Endothelial cell of umbilical vein (primary cell): ENCODE measurements at regions not wholly inside any gene's neighbourhood (a gene's known extent, or its start where the extent isn't known, plus 50 kb on each side); places are given as distances from the start of the nearest gene placed in this dataset.

Experiments
- BruUV-seq: library from RNA; stranded (reverse); fragments of 400-500 nt; replicated peaks from 2 replicates; lab custom pipeline; 2021; lab: Mats Ljungman, UMichigan
- CTCF ChIA-PET: fragments of 300-600, 350-600 bp; sonication (Branson Sonifier 250); formaldehyde crosslinking; loops from one replicate; lab custom pipeline; 2021; ENCODE audit warnings: antibody characterized with exemption, inconsistent platforms; lab: Charles Lee
- POLR2A ChIA-PET: fragments of 300-600, 350-600 bp; sonication (Branson Sonifier 250); formaldehyde crosslinking; loops from one replicate; lab custom pipeline; 2021; ENCODE audit warnings: antibody characterized with exemption, inconsistent platforms; lab: Charles Lee
- DNase-seq: peaks from one replicate; pipeline ENCODE4 v3.0.0-alpha.2; 2011; ENCODE audit warnings: low read depth, low spot score
- FAIRE-seq: peaks from 2 replicates; lab custom pipeline; 2011; peaks lifted over from hg19 to GRCh38; lab: Jason Lieb, UNC
- H2AFZ ChIP-seq: 2 replicates; pipeline ENCODE4 v1.6.0; 2012; ENCODE audit warnings: low read depth, low read length, control low read depth, inconsistent platforms
- H3K27ac ChIP-seq: 2 replicates; pipeline ENCODE4 v1.5.1; 2011; ENCODE audit warnings: low read depth, mild to moderate bottlenecking, control low read depth, low read length, moderate library complexity; ENCODE audit not compliant: insufficient read depth
- H3K27me3 ChIP-seq, 2 experiments: 2 replicates each; pipeline versions ENCODE4 v1.6.0 to v1.6.1; 2011; ENCODE audit warnings: low read length in 2 of 2, mixed read lengths in 1 of 2; ENCODE audit not compliant: control insufficient read depth in 2 of 2, insufficient read depth in 2 of 2
- H3K36me3 ChIP-seq, 2 experiments: 2 replicates in 1 of 2; 3 replicates in 1 of 2; pipeline ENCODE4 v1.5.1; 2011; ENCODE audit warnings: low read length in 2 of 2, mild to moderate bottlenecking in 1 of 2, moderate library complexity in 1 of 2; ENCODE audit not compliant: control insufficient read depth in 2 of 2, insufficient read depth in 2 of 2; ENCODE audit errors: extremely low read depth in 1 of 2
- H3K4me1 ChIP-seq: 3 replicates; pipeline ENCODE4 v1.5.1; 2011; ENCODE audit warnings: mild to moderate bottlenecking, low read length; ENCODE audit not compliant: control insufficient read depth, insufficient read depth; ENCODE audit errors: extremely low read depth
- H3K4me2 ChIP-seq: 2 replicates; pipeline ENCODE4 v1.6.1; 2011; ENCODE audit warnings: low read length, control low read depth, mixed read lengths; ENCODE audit not compliant: insufficient read depth
- H3K4me3 ChIP-seq, 3 experiments: fragments of 200-600 bp in 1 of 3; sonication (generic), shearing (Covaris generic) in 1 of 3; replicated peaks in 1 of 3; 2 replicates each; pipeline ENCODE4 v1.5.1; 2011 to 2016; ENCODE audit warnings: control low read depth in 3 of 3, low read length in 3 of 3, mild to moderate bottlenecking in 2 of 3, inconsistent platforms in 1 of 3, low read depth in 1 of 3, moderate library complexity in 1 of 3; ENCODE audit not compliant: insufficient read depth in 1 of 3
- H3K79me2 ChIP-seq: 2 replicates; pipeline ENCODE4 v1.6.0; 2012; ENCODE audit warnings: low read length, inconsistent platforms; ENCODE audit not compliant: control insufficient read depth, insufficient read depth
- H3K9ac ChIP-seq: replicated peaks from 2 replicates; pipeline ENCODE3; 2011; ENCODE audit warnings: low read length, control low read depth; ENCODE audit not compliant: insufficient read depth; ENCODE audit errors: extremely low read depth
- H3K9me1 ChIP-seq: replicated peaks from 3 replicates; pipeline ENCODE4 v1.6.0; 2011; ENCODE audit warnings: mild to moderate bottlenecking, low read length; ENCODE audit not compliant: control insufficient read depth, insufficient read depth; ENCODE audit errors: extremely low read depth
- H3K9me3 ChIP-seq: replicated peaks from 2 replicates; pipeline ENCODE4 v1.5.1; 2012; ENCODE audit warnings: low read length, inconsistent platforms; ENCODE audit not compliant: control insufficient read depth, insufficient read depth
- H4K20me1 ChIP-seq: replicated peaks from 2 replicates; pipeline ENCODE3; 2011; ENCODE audit warnings: mild to moderate bottlenecking, low read length; ENCODE audit not compliant: control insufficient read depth, insufficient read depth; ENCODE audit errors: extremely low read depth
- EZH2 ChIP-seq: IDR thresholded peaks from 2 replicates; pipeline ENCODE4 v1.6.1; 2012; ENCODE audit warnings: borderline replicate concordance, low read depth, mild to moderate bottlenecking, moderate library complexity, low read length, inconsistent platforms; ENCODE audit not compliant: severe bottlenecking
- FOS ChIP-seq: IDR thresholded peaks from 2 replicates; pipeline ENCODE4 v1.6.1; 2011; ENCODE audit warnings: mild to moderate bottlenecking, low read length, moderate library complexity, borderline replicate concordance; ENCODE audit not compliant: insufficient read depth
- GATA2 ChIP-seq: IDR thresholded peaks from 2 replicates; pipeline ENCODE4 v1.7.0; 2011; ENCODE audit warnings: low read depth, mild to moderate bottlenecking, moderate library complexity, mixed read lengths, low read length; ENCODE audit not compliant: insufficient read length, insufficient read depth
- JUN ChIP-seq: IDR thresholded peaks from 2 replicates; pipeline ENCODE4 v1.6.1; 2011; ENCODE audit warnings: borderline replicate concordance, low read depth; ENCODE audit not compliant: insufficient read length, insufficient read depth
- POLR2A ChIP-seq: IDR thresholded peaks from 2 replicates; pipeline ENCODE4 v1.6.1; 2012; ENCODE audit warnings: low read depth, mild to moderate bottlenecking, control low read depth, low read length
- POLR2AphosphoS5 ChIP-seq: IDR thresholded peaks from 2 replicates; pipeline ENCODE4 v1.6.1; 2012; ENCODE audit warnings: low read depth, mild to moderate bottlenecking, control low read depth, low read length, moderate library complexity; ENCODE audit not compliant: insufficient read depth
- dilution Hi-C: fragments of 300-500 bp; cut with MboI; formaldehyde crosslinking; loops from one replicate; pipeline ENCODE4 v1.15.0; 2019; ENCODE audit warnings: low sequenced_read_pairs; ENCODE audit not compliant: extremely low pct_ligation_motif_present
- intact Hi-C: fragments of 100-400 bp; cut with micrococcal nuclease; formaldehyde crosslinking; loops from one replicate; pipeline ENCODE4 v1.10.0; 2022
- TF ChIP-seq, protein P1 (sequence below), 2 donors: IDR thresholded peaks; 1 replicate in 1 of 2; 2 replicates in 1 of 2; pipeline ENCODE4 v1.5.1; 2011; ENCODE audit warnings: low read length in 2 of 2, mild to moderate bottlenecking in 2 of 2, moderate library complexity in 2 of 2, control low read depth in 1 of 2, inconsistent platforms in 1 of 2, low read depth in 1 of 2; ENCODE audit not compliant: insufficient read depth in 1 of 2; ENCODE audit errors: extremely low read depth in 1 of 2

DNA sequence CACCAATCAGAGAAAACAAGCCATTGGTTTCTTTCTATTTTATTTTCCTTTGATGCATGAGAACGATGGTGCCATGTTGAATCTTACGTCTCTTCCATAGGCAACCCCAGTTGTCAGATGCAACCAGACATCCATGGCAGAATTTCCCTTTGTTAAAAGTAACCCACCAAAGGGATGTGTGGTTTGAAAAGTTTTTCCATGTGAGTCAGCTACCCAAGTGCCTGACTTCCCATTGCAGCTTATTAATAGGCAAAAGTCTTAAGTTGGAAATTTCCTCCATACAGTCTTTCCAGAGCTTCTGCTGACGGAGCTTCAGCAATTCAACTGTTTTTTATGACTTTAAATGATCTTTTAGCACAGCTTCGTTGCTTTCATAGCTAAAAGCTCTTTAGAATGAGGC lies 73.8 kb upstream of the FAM216B start:
- Histone ChIP-seq H3K9me1 (no peaks in the 10 kb centered on the region), H2AFZ (no peak overlapping the region), H4K20me1 (no peaks in the 10 kb centered on the region), H3K4me1 (no peaks in the 10 kb centered on the region), H3K36me3 (no peaks in the 10 kb centered on the region), H3K27me3 (peaks cover 0 to 1% of the 10 kb centered on the region in 2 experiments), H3K9ac (no peak overlapping the region), H3K9me3 (no peaks in the 10 kb centered on the region), H3K4me2 (no peak overlapping the region), H3K79me2 (no peaks in the 10 kb centered on the region), H3K27ac (no peak overlapping the region), H3K4me3 (no peak overlapping the region)
- ChIA-PET CTCF (interaction anchor here (1.1 kb wide), 1 partner anchor 14 kb away, joined by 3 read pairs; no protein-coding TSS in a partner anchor), POLR2A (no interaction called here)
- intact Hi-C loops (no loop called here), dilution Hi-C loops (no loop called here)
- FAIRE-seq (no peak), DNase-seq (no peak)
- no TSS peak for BruUV-seq
- no peak for TF ChIP-seq FOS
- TF ChIP-seq JUN = no peak
- TF ChIP-seq, protein P1, sequence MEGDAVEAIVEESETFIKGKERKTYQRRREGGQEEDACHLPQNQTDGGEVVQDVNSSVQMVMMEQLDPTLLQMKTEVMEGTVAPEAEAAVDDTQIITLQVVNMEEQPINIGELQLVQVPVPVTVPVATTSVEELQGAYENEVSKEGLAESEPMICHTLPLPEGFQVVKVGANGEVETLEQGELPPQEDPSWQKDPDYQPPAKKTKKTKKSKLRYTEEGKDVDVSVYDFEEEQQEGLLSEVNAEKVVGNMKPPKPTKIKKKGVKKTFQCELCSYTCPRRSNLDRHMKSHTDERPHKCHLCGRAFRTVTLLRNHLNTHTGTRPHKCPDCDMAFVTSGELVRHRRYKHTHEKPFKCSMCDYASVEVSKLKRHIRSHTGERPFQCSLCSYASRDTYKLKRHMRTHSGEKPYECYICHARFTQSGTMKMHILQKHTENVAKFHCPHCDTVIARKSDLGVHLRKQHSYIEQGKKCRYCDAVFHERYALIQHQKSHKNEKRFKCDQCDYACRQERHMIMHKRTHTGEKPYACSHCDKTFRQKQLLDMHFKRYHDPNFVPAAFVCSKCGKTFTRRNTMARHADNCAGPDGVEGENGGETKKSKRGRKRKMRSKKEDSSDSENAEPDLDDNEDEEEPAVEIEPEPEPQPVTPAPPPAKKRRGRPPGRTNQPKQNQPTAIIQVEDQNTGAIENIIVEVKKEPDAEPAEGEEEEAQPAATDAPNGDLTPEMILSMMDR (IDR thresholded peaks at IDR 0.05; ENCODE audit: extremely low read depth in 1 of 2, insufficient read depth in 1 of 2, low read depth in 1 of 2, low read length in 2 of 2) = no peak
- no peak for TF ChIP-seq POLR2A
- no peak for TF ChIP-seq POLR2AphosphoS5
- no peak for TF ChIP-seq GATA2
- no peak for TF ChIP-seq EZH2
